Stimulated activated CD8-positive, alpha-beta memory T cell treated with anti-CD3 and anti-CD28 coated beads, Interleukin-7, amount 100 ng/mL, for 4 hours (primary cell): ENCODE measurements at regions not wholly inside any gene's neighbourhood (a gene's known extent, or its start where the extent isn't known, plus 50 kb on each side); places are given as distances from the start of the nearest gene placed in this dataset.

Experiments used
- DNase-seq, 2 donors: peaks; one replicate each; pipeline ENCODE4 v3.0.0-alpha.2; 2020; ENCODE audit warnings: low read depth in 2 of 2

DNA sequence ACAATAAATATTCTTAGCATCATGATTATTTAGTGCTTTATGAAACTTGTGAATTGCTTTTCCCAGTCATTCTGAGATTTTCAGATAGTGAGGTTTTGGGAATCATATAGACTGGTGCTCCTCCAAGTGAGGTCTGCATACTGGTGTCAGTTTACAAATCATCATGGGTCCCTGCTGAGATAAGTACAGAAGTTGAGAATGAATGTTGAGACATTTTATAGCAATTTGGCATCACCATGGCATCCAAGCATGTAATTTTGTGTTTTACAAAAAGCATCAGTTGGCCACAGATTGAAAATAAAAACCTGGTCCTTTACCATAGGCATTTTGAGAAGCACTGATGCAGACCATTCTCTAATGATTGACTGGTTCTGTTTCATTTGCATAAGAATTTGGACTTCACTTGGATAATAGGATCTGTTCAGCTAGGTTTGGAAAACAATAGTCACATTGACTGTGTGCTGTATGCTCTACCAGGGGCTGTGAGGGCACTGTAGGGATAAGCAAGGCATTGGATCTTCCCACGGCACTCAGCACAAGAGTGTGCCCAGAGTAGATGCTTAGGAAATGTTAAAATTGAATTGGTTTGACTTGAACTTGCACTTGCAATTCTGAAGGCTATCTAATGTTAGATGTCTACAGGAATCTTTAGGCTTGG lies 79.0 kb upstream of the JUN start:
- DNase-seq, result no peak

DNA sequence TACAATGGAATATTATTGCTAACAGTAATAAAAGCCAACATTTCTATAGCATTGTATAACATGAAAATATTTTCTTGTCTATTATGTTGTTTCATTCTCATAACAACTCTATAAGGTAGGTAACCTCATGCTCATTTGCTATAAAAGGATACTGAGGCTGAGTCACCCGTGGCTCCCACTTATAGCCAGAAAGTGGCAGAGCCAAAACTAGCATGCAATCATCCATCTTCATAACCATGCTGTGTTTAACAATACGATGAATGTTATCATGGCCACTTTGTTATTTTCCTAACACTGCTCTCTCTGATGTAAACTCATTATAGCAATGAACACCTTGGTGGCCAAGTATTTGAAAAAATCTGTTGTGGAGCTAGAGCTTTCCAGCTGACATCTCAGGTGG lies 80.8 kb upstream of the JUN start:
- DNase-seq, result no peak

DNA sequence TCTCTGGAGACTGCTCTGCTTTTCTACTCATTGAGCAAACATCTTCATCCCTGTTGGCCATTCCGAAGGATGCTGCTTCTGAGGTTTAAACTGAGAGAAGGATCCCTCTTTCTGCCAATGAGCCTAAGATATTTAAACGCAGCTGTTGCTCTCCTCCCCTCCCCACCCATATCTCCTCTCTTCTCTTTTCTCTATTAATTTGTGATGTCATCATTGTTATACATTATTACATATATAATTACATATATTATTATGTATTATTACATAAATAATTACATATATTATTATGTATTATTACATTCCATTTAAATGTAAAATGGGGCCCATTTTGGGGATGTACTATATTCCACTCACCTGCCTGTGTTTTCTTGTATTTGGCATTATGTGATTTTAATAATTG lies 82.7 kb upstream of the JUN start:
- DNase-seq, result no peak

DNA sequence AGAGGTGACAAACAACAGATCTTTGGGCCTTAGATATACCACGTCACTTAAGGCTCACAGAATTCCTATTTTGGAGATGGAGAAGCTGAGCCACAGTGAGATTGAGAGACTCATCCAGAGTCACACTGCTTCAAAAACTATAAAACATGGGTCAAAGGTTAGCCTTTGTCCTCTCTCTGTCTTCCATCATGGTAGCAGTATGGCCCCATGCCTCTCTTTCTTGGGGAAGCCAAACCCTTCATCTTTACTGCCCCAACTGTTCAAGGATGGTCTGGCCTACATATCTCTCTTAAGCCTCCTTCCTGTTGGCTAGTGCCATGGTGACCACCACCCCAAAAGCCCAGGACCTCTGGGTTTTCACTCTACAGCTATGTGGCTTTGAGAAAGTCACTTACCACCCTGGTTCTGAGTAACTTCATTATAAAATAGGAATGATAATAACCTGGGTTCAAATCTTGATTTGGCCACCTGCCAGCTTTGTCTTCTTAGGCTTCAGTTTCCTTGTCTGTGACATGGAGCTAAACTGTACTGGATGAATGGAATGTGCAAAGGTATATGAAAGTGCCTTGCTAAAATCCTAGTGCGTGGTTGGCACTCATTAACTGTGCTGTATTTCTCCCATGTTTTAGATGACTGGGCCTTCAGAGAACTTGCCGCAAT lies 85.9 kb upstream of the JUN start:
- no peak for DNase-seq

DNA sequence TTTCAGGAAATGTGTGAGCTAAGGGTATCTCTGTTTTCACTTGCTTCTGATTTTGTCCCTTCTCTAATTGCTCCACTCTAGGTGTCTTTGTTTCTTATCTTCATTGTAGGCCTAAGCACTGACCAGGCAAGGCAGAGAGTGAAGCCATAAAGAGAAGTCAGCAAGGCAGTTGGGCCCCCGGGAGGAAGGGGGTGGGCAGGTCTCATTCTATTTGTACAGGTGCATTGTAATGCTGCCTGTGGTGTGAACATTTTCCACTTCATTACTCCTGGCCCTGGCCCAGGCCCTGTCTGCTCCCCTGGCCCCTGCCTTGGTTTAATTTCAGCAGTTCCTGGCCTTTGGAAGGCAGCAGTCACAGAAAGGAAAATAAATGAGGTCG lies 86.4 kb upstream of the JUN start:
- no peak for DNase-seq

DNA sequence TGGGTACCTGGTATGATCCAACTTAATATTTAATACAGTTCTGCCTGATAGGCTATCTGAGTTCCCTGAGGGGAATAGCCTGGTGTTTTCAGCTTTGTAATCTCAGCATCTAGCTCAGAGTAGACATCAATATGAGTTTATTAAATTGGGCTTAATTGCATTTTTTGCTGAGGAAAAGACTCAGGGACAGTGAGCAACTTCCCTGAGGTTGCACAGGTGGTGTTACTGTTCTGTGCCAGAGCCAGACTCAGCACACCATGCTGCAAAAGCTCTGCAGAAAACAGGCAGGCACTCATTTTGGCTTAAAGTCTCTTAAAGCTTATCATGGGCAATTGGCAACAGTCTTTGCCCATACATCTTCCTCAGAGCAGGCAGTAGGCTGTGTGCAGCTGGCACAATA lies 90.5 kb upstream of the JUN start:
- DNase-seq, result no peak

DNA sequence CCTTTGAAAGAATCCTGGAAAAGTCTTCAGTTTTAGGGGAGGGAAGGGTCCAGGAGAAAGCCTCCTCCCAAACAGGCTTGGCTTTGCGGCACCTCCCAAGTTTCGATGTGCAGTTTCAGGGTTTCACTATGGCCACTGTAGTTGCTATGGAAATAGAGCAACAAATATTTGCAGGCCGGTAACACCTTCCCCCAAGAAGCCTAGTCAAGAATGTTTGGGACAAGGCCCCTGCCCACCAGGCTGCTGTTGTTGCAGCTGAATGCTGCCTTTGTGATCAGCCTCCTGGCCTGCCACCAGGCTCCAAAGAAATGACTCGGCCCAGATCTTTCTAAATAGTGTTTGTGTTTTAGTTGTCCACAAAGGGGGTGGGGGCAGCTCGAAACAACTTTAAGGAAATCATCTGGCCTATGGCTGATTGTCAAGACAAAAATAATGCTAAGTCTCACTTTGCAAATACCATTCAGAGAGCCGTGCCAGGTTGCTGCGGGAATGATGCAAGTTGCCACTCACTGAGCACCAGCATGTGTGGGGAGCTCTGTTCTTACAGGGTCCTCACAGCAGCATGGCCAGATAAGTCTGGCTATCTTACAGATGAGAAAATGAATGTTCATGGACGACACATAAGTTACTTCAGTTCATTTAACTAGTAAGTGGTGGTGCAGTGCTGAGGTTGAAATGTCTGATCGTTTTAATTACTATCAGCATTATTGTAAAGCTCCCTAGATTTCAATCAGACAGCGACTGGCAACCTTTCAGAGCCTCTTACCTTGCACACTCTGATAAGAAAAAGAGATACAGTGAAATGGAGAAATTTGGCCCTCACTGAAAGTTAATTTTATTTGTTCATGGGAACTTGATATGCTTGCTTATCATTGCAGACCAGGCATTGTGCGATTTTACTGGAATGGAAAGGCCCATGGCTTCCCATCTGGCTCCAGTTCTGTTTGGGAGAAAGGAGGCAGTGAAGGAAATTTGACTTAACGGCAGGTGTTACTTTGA lies 91.2 kb upstream of the JUN start:
- no peak for DNase-seq

DNA sequence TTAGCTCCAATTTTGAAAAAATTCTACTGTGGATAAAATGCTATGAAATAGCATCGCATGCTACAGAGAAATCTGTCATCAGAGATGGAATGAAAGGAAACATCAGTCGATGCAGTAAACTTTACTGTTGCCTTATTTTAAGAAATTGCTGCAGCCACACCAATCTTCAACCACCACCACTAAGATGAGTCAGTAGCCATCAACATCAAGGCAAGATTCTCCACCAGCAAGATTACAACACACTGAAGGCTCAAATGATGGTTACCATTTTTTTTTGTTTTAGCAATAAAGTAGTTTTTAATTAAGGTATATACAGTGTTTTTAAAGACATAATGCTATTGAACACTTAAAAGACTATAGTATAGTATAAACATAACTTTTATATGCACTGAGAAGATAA lies 95.6 kb upstream of the JUN start:
- no peak for DNase-seq

DNA sequence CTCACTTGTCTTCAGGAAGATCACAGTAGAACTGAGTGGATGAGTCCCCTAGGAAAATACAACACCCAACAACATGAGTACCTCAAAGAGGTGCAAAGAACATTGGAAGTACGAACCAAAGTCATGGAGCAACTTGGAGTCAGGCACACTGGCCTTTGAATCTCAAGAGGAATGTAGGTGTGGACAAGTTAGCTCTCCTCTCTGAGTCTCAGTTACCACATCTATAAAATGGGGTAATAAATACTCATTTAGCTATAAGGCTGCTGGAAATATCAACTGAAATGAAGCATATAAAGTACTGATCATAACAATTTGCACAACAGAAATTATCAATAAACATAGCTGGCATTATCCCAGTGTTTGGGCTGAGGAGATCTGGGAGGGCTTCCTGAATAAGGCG lies 96.7 kb upstream of the JUN start:
- DNase-seq, result no peak

DNA sequence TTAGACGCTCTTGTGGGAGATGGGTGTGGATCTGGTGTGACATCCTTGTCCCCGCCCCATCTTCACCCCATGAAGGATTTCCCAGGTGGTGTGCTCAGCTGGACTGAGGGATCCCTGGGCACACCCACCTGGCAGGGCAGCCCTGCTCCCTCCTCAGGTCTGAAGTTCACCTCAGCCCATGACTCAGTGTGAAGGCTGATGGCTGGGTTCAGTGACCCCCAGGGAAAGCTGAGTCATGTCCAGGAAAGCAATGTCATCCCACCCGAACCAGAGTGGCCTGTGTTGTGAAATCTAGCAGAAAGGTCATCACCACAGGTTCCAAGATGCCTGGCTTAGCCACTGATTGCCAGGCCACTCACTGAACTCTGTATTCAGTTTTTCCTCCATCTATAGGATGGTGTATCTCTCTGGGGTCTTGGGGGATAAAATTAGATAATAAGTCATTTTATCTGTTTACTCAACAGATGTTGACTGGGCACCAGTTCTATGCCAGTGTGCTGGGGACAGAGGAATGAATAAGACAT lies 97.7 kb upstream of the JUN start:
- no peak for DNase-seq

DNA sequence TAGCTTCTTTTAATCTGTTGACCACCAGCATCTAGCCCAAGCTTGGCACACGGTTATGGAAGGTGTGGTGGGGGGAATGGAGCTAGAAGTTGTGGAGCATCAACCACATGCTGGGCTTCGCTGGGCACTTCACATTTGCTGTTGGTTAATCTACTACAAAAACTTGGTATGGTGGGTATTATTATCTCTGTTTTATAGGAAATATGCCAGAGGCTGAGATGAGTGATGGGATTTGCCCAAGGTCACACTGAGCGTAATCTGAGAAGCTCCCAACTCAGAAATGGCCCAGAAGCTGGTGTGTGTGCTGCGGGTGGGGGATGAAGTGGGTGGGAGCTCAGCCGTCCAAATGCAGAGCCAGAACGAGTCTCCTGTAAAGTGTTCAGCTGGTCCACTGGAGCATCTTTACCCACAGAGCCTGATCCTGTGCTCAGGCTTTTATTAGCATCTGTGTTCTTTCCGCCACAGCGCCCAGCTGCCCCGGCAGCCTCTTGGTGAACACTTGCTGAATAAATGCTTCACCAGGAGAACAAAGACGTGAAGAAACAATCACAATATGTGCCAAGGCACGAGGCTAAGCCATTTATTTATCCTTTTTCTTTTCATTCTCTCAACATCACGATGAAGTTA lies 98.6 kb upstream of the JUN start:
- no peak for DNase-seq

DNA sequence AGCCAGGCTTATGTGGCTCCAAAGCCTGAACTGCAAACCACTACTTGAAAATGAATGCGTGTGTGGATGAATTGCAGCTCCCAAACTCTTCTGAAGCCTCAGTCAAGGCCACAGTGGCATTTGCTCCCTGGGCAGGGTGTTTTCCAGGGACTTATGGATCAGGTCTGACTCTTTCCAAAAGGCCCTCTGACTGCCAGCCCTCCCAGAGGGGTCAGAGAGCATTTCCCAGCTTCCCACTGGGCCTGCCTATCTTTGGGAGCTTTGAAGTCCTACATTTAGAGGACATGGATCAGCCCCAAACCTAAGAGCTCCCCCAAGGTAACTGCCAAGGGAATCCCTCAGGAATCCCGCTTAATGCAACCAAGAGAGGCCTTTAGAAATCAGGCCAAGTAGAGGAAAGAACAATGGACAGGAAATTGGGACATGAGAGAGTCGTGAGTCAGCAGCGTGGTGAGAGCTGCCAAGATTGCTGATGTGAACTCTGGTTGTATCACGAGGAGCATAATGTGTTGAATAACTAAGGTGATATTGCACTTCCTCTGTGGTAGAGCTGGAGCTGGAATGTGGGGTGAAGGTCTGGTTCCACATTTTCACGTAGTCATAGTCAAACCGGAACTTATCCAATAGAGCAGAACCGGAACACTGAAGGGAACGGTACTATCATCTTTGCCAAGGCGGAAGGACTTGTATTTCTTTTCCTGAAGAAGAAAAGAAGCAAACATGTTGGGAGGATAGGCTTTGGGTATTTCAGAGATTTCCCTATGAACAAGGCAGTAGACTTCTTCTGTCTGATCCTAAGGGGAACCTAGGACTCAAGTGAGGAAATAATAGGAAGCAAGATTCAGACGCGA lies 99.4 kb upstream of the JUN start:
- DNase-seq, result no peak

DNA sequence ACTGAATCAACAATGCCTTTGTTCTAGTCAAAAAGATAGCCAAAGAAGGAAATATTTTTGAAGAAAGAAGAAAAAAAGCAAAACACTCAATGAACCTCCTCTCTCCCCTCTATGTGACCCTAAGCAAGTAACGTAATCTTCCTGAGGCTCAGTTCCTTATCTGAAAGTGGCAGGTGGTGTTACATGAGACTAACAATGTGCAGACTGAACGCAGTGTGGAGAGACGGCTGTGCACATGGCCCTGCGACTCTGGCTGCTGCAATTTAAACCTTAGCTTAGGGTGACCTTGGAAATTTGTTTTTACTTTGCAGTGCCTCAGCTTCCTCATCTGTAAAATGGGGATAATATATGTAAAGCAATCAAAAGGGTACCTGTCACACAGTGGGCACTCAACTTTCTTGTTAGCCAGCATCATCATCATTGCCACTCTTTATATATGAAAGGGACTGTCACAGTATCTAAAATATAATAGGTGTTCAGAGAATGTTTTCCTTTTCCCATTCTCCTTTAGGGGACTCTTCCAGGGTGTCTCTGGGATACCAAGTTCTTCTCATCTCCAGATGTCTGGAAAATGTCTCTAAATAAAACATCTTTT lies 100.1 kb upstream of the JUN start:
- DNase-seq, result no peak

DNA sequence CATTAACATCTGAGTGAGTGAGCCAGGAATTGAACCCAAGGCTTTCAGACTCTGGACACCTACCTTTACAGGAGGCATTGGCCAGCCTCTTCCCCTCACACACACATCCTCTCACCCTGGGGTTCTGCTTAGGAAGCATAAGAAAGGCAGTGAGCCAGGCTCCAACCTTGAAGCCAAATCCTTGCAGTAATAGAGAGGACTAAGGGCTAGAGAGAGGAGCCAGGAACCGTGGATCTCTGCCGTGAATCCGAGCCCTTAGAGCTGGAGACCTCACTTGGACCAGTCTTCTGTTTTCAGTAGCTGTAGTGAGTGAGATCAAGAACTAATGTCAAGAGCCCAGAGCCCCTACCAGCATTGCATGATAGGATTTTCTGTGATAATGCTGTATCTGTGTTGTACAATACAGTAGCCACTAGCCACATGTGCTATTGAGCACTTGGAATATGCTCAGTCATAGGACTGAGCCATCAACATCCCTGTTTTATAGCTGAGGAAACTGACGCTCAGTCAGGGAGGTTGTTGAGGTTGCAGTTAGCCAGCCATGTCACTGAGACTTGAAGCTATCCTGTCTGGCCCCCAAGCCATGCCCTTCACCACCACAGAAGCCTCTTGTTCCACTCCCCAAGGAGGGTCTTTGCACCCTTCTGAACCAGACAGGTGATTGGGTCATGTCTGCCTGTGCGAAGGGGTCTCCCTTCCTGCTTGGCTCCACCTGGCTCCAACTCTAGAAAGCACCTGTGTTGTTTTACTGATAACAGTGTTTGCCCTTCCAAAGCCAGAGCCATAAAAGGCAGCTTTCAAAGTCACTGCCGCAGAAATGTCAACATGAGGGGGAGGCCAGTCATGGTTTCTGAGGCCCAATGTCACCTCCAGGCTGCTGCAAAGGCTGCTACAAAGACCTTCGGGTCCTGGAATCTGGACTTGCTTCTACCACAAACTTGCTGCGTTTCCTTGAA lies 101.1 kb upstream of the JUN start:
- DNase-seq, result no peak

DNA sequence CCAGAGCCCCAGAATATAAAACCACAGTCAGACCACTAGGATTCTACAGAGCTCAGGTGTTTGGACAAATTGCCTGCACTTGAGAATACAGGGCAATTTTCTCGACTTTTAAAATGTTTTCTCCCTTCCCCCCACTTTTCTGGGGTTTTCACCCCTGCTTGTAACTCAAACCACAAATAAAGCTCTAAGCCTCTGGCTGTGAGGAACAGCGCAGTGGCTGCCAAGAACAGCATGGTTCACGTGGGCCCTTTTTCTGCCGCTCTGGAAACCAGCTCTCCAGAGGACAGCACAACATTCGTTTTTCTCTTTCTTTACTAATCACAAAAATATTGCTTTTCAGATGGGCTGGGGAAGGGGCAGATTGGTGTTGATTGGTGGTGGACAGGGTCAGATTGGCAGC lies 102.2 kb upstream of the JUN start:
- DNase-seq, result peak in 1 of 2 donors; percentile 15

DNA sequence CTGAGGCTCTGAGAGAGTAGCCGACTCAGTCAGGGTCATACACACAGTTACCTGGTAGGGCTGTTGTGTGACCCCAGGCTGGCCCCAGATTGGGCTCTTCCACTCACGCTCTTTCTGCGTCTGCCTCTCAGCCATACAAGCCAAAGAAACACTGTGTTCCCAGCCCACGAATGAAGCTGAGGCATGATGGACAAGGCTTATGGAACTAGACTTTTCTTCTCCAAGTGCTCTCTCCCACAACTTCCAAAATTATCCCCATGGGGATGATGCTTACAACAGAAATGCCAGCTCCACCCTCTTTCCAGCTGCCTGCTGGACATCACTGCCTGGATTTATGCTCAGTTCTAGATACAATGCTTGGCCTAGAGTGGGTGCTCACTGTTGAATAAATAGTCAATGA lies 102.8 kb upstream of the JUN start:
- no peak for DNase-seq

DNA sequence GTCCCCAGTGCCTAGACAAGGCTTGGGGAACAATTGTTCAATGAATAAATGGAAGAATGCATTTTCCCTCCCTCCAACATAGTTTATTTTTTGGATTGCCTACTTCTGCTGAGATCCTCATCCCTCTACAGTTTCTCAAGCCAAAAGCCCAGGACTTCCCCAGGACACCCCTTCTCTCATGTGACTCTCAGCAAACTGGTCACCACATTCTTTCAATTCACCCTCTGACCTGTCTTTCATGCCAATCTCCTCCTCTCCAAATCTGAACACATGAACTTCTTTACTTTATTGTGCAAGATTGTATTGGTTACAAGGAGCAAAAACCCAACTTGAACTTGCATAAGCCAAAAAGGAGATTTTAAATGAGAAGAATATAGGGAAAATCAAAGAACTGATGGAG lies 103.2 kb upstream of the JUN start:
- no peak for DNase-seq

DNA sequence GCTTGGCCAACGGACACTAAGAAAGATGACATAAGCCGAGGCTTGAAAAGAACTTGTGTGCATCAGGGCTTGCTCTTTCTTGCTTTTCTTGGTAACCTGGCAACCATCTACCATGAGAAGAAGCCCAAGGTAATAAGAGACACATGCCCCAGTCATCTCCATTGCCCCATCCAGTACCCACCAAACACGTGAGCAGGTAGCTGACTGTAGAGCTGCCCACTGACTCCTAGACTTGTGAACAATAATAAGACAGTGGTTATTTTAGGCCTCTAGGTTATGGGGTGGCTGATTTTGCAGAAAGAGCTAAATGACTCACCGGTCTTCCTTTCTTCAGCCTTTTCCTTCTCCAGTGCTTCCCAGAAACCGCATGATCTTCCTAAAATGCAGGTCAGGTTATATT lies 105.0 kb upstream of the JUN start:
- no peak for DNase-seq

DNA sequence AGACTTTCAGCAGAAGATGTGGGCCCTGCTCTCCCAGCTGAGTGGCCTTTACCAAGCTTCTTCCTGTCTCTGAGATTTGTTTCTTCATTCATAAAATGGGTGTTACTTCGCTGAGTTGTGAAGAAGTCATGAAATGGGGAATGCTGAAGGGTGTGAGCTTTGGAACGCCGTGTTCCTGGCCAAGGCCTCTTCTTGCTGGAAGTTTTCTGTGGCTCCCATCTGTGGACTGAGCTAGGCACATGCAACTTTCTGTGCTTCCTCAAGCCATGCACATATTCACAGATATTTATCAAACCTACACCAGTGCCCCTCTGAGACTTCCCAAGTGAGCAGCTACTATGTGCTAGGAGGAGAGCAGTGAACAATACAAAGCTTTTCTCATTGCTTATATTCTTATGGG lies 106.3 kb upstream of the JUN start:
- DNase-seq, result no peak

DNA sequence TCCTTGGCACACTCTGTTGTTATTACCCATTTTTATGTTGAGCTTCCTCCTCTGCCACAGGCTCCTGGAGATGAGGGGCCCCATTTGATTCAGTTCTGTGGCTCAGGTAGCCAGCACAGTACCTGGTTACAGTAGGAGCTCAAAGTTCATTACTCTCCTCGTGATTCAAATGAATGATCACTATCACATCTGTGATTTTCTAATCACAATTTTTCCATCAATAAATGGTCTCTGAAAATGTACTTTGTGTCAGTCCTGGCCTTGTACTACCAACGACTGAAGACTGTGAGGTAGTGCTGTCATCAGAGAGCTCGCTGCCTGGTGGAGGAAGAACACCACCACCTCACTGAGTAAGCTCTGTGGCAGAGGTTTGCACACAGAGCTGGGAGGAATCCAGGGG lies 106.8 kb upstream of the JUN start:
- DNase-seq, result no peak
